ENCODE measurements at regions not wholly inside any gene's neighbourhood (a gene's known extent, or its start where the extent isn't known, plus 50 kb on each side); places are given as distances from the start of the nearest gene placed in this dataset.

DNA sequence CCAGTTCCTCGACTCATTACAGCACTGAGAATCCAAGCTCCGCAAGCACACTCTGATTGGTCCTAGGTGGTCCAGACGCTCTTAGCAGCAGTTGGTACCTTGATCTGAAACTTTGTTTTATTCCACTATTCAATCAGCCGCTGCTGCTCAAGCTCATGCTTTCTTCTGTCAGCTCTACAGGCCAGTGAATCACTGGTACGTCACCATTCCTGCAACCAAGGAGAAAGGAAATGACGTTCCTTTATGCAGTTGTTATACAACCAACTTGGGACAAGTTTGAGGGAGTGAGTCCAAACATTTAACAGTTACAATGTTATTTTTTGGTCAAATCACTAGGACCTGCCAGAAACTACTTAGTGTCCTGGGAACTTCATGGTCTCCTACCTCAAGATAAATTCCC, 398.8 kb upstream of the TMEFF2 start:
- TF ChIP-seq CTCF (conservative IDR thresholded peaks at IDR 0.05; ENCODE audit: low read depth, low read length): no peak

DNA sequence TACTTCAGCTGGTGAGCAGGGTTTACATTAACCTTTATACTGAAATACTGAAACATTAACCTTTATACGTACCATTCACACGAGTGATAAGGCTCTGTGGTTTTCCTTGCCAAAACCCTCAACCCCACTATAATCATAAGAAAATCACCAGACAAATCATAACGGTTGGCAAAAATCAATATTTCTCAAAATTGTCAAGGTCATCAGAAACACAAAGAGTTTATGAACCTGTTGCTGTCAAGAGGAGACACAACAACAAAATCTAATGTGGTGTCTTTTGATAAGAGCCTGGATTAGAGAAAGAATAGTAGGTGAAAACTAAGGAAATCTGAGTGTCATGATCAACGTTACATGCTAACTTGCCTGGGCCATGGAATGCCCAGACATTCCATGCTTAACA, 396.9 kb upstream of the TMEFF2 start:
- DNase-seq (ENCODE audit: low read depth): no peak
- no peak for TF ChIP-seq CTCF (conservative IDR thresholded peaks at IDR 0.05; ENCODE audit: low read depth, low read length)
- no peak overlapping the region for H3K4me3 ChIP-seq (ENCODE audit: low read depth, low read length)

More for the DNA sequence above, 398.8 kb upstream of the TMEFF2 start:
- no peak overlapping the region for H3K4me3 ChIP-seq (ENCODE audit: low read depth, low read length)
- DNase-seq (ENCODE audit: low read depth): no peak

- H3K4me3 ChIP-seq (ENCODE audit: low read depth, low read length): no peak overlapping the region
- DNase-seq (ENCODE audit: low read depth): no peak
- TF ChIP-seq CTCF (conservative IDR thresholded peaks at IDR 0.05; ENCODE audit: low read depth, low read length): no peak
Observed at GRCh38 chr2:192585418-192585817, 390.7 kb upstream of the TMEFF2 start.

DNA sequence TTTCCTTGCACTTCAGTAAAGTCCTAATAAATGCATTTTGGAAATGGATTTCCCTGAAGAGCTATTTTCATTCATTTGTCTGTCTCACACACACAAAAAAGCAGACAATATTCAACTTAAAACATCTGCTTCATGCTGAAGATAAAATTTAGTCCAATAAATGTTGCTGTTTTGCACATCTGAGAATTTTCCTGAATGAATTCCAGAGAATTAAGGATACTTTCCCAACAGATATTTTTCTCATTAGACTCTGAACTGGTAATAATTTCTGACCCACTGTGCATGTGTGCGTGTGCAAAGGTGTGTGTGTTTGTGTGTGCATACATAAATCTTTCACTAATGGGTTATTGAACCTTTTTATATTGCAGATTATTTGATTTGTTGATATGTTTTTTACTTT, 390.2 kb upstream of the TMEFF2 start:
- DNase-seq (ENCODE audit: low read depth): no peak
- no peak overlapping the region for H3K4me3 ChIP-seq (ENCODE audit: low read depth, low read length)
- TF ChIP-seq CTCF (conservative IDR thresholded peaks at IDR 0.05; ENCODE audit: low read depth, low read length): no peak

DNA sequence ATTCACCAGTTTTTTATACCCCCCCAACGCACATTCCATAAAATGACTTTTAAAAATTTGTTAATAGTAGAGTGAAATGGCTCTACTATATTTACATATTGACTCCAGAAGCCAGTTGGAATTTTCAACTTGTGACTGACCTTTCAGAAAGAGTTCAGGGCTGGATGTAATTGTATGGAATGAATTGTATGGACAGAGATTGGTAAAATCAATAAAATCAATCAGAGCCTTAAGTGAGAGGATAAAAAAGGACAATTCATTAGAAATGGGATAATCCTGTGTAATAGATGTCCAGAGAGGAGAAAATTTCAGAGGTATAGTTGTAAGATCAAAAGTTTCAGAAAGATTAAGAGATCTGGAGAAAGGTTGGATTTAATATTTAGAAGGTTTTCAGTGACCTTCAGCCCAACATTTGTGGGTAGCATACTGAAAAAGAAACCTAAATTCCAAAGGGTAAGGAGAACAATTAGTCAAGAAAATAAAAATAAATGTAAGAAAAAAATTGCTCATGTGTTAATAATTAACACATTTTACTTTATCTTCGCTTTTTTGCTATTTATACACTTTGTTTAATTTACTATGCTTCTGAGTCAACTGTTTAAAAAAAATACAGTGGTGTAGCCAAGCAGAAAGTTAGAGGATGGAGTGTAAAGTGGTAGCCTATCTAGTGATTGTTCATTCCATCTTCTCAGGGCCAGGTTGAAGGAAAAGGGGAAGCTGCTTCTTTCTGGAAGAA, 385.4 kb upstream of the TMEFF2 start:
- DNase-seq (ENCODE audit: low read depth): no peak
- H3K4me3 ChIP-seq (ENCODE audit: low read depth, low read length): no peak overlapping the region
- TF ChIP-seq CTCF (conservative IDR thresholded peaks at IDR 0.05; ENCODE audit: low read depth, low read length): no peak

- no peak for TF ChIP-seq CTCF (conservative IDR thresholded peaks at IDR 0.05; ENCODE audit: low read depth, low read length)
- no peak overlapping the region for H3K4me3 ChIP-seq (ENCODE audit: low read depth, low read length)
- no peak for DNase-seq (ENCODE audit: low read depth)
Observed at GRCh38 chr2:192578780-192579179, 384.0 kb upstream of the TMEFF2 start.

- no peak for DNase-seq (ENCODE audit: low read depth)
- no peak for TF ChIP-seq CTCF (conservative IDR thresholded peaks at IDR 0.05; ENCODE audit: low read depth, low read length)
- H3K4me3 ChIP-seq (ENCODE audit: low read depth, low read length): no peak overlapping the region
Observed at GRCh38 chr2:192577706-192578105, 383.0 kb upstream of the TMEFF2 start.
